IMR-90 (cell line): ENCODE measurements at regions not wholly inside any gene's neighbourhood (a gene's known extent, or its start where the extent isn't known, plus 50 kb on each side); places are given as distances from the start of the nearest gene placed in this dataset.

ENCODE experiments used
- CEBPB ChIP-seq: IDR thresholded peaks from 2 replicates; pipeline ENCODE4 v1.6.1; 2012; ENCODE audit warnings: low read depth, low read length, improper control_type of control experiment
- POLR2A ChIP-seq: IDR thresholded peaks from 2 replicates; pipeline ENCODE4 v1.6.1; 2012; ENCODE audit warnings: mild to moderate bottlenecking, low read depth, low read length
- SMC3 ChIP-seq: fragments of 150-350 bp; IDR thresholded peaks from 2 replicates; pipeline ENCODE4 v1.6.1; 2016; ENCODE audit warnings: low read depth, mild to moderate bottlenecking, antibody characterized with exemption, low read length, moderate library complexity
- TF ChIP-seq, protein P1 (sequence below): conservative IDR thresholded peaks from 2 replicates; pipeline ENCODE4 v1.5.1; 2012; ENCODE audit warnings: mild to moderate bottlenecking, low read depth, low read length, improper control_type of control experiment

GRCh38 chr12:98401427-98401826 lies 114.0 kb upstream of the TMPO start:
- TF ChIP-seq CEBPB (no peak), SMC3 (no peak), POLR2A (no peak)
- TF ChIP-seq, protein P1, sequence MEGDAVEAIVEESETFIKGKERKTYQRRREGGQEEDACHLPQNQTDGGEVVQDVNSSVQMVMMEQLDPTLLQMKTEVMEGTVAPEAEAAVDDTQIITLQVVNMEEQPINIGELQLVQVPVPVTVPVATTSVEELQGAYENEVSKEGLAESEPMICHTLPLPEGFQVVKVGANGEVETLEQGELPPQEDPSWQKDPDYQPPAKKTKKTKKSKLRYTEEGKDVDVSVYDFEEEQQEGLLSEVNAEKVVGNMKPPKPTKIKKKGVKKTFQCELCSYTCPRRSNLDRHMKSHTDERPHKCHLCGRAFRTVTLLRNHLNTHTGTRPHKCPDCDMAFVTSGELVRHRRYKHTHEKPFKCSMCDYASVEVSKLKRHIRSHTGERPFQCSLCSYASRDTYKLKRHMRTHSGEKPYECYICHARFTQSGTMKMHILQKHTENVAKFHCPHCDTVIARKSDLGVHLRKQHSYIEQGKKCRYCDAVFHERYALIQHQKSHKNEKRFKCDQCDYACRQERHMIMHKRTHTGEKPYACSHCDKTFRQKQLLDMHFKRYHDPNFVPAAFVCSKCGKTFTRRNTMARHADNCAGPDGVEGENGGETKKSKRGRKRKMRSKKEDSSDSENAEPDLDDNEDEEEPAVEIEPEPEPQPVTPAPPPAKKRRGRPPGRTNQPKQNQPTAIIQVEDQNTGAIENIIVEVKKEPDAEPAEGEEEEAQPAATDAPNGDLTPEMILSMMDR: no peak
